RWPE2 (cell line): ENCODE measurements at regions not wholly inside any gene's neighbourhood (a gene's known extent, or its start where the extent isn't known, plus 50 kb on each side); places are given as distances from the start of the nearest gene placed in this dataset.
"Not testable (repeated sequence)": the region's sequence is repeated elsewhere in the genome, so short reads cannot be mapped to it uniquely, and the experiment has no call there.

Experiments used
- ATAC-seq: fragments of 200-7000 bp; cut with Tn5 transposase; 3 replicates; pipeline ENCODE4 v1.9.1; 2021; ENCODE audit warnings: low read depth
- DNase-seq: peaks from one replicate; pipeline ENCODE4 v3.0.0-alpha.2; 2020; ENCODE audit warnings: low spot score
- H3K27ac ChIP-seq: fragments of 450-650 bp; 2 replicates; pipeline ENCODE4 v1.5.1; 2017; ENCODE audit warnings: mild to moderate bottlenecking; ENCODE audit not compliant: poor library complexity, severe bottlenecking
- H3K27me3 ChIP-seq: fragments of 250-450 bp; sonication (Bioruptor Pico); 2 replicates; pipeline ENCODE4 v1.5.1; 2021; ENCODE audit warnings: mild to moderate bottlenecking, moderate library complexity; ENCODE audit not compliant: insufficient read depth, poor library complexity, severe bottlenecking
- H3K36me3 ChIP-seq: fragments of 250-450 bp; sonication (Bioruptor Pico); 2 replicates; pipeline ENCODE4 v1.5.1; 2020; ENCODE audit warnings: low read depth, mild to moderate bottlenecking, moderate library complexity
- H3K4me1 ChIP-seq: fragments of 250-450 bp; sonication (Bioruptor Pico); 2 replicates; pipeline ENCODE4 v1.5.1; 2021; ENCODE audit warnings: mild to moderate bottlenecking, moderate library complexity; ENCODE audit not compliant: insufficient read depth, poor library complexity, severe bottlenecking
- H3K4me3 ChIP-seq: fragments of 250-450 bp; sonication (Bioruptor Pico); 2 replicates; pipeline ENCODE4 v1.5.1; 2021; ENCODE audit warnings: mild to moderate bottlenecking, moderate library complexity; ENCODE audit not compliant: severe bottlenecking
- H3K9me3 ChIP-seq: fragments of 250-450 bp; sonication (Bioruptor Pico); 2 replicates; pipeline ENCODE4 v1.5.1; 2021; ENCODE audit warnings: mild to moderate bottlenecking, moderate library complexity; ENCODE audit not compliant: severe bottlenecking
- CTCF ChIP-seq: fragments of 450-650 bp; IDR thresholded peaks from one replicate; pipeline ENCODE4 v1.5.1; 2017; ENCODE audit warnings: mild to moderate bottlenecking, moderate library complexity; ENCODE audit not compliant: poor library complexity, severe bottlenecking

GRCh38 chr20:53768329-53768728, 174.7 kb upstream of the ZNF217 start:
- DNase-seq = no peak

GRCh38 chr20:53767206-53767930, 173.7 kb upstream of the ZNF217 start:
- Histone ChIP-seq H3K9me3 (no peaks in the 10 kb centered on the region), H3K27me3 (no peaks in the 10 kb centered on the region), H3K36me3 (no peaks in the 10 kb centered on the region), H3K4me1 (peaks cover 13% of the 10 kb centered on the region), H3K4me3 (no peak overlapping the region), H3K27ac (no peak overlapping the region)
- TF ChIP-seq CTCF = no peak
- DNase-seq (peak; percentile 47), ATAC-seq (no peak)

More at GRCh38 chr20:53768329-53768728, 174.7 kb upstream of the ZNF217 start:
- Histone ChIP-seq H3K4me3 (no peak overlapping the region), H3K9me3 (no peaks in the 10 kb centered on the region), H3K36me3 (no peaks in the 10 kb centered on the region), H3K27ac (no peak overlapping the region), H3K4me1 (peaks cover 20% of the 10 kb centered on the region), H3K27me3 (no peaks in the 10 kb centered on the region)
- TF ChIP-seq CTCF = no peak
- no peak for ATAC-seq

GRCh38 chr20:53764415-53764800, 170.8 kb upstream of the ZNF217 start:
- Histone ChIP-seq H3K27ac (peak overlapping the region; percentile 1), H3K36me3 (no peaks in the 10 kb centered on the region), H3K27me3 (no peaks in the 10 kb centered on the region), H3K9me3 (no peaks in the 10 kb centered on the region), H3K4me1 (peaks cover 13% of the 10 kb centered on the region), H3K4me3 (no peak overlapping the region)
- DNase-seq (no peak), ATAC-seq (no peak)
- TF ChIP-seq CTCF = no peak

- ATAC-seq (peak; percentile 49; the same call in 2 of the 3 replicates), DNase-seq (peak; percentile 19)
- H3K4me1 ChIP-seq = peaks cover 13% of the 10 kb centered on the region
- H3K27me3 ChIP-seq = no peaks in the 10 kb centered on the region
- TF ChIP-seq CTCF = no peak
- peak overlapping the region; percentile 1 for H3K27ac ChIP-seq
- H3K9me3 ChIP-seq = no peaks in the 10 kb centered on the region
- H3K36me3 ChIP-seq = no peaks in the 10 kb centered on the region
- H3K4me3 ChIP-seq = no peak overlapping the region
Observed at GRCh38 chr20:53763707-53764414, 170.2 kb upstream of the ZNF217 start.

GRCh38 chr20:53762423-53762798, 168.8 kb upstream of the ZNF217 start:
- not testable (repeated sequence) for ATAC-seq, H3K27me3 ChIP-seq, H3K4me3 ChIP-seq, H3K36me3 ChIP-seq, H3K9me3 ChIP-seq, H3K27ac ChIP-seq
- peak; percentile 33 for DNase-seq
- peaks cover 15% of the 10 kb centered on the region for H3K4me1 ChIP-seq
